ENCODE measurements at regions not wholly inside any gene's neighbourhood (a gene's known extent, or its start where the extent isn't known, plus 50 kb on each side); places are given as distances from the start of the nearest gene placed in this dataset.

GRCh38 chr16:86380030-86380429 is 130.3 kb upstream of the FOXF1 start:
- ATAC-seq (no peak), DNase-seq (ENCODE audit: low read depth in 1 of 2, low spot score in 1 of 2) (no peak), FAIRE-seq (no peak)
- Histone ChIP-seq H3K27ac (no peak overlapping the region), H3K4me1 (peaks cover 10% of the 10 kb centered on the region; the same call in 1 of the 3 replicates), H3K9me3 (peaks cover 2% of the 10 kb centered on the region; the same call in 2 of the 3 replicates), H3K4me3 (no peak overlapping the region), H3K4me2 (no peak overlapping the region)
- TF ChIP-seq USF2 (IDR thresholded peaks at IDR 0.05) (no peak), HEYL (CRISPR knock-in tag; IDR thresholded peaks at IDR 0.05) (no peak), JUNB (IDR thresholded peaks at IDR 0.05) (no peak), EHMT2 (IDR thresholded peaks at IDR 0.05; ENCODE audit: low read depth) (no peak), CHD4 (IDR thresholded peaks at IDR 0.05; ENCODE audit: borderline replicate concordance) (no peak), HOXB5 (CRISPR knock-in tag; IDR thresholded peaks at IDR 0.05) (no peak), RARB (CRISPR knock-in tag; IDR thresholded peaks at IDR 0.05) (no peak), BHLHE40 (IDR thresholded peaks at IDR 0.05; ENCODE audit: low read depth, low read length) (no peak), REST (IDR thresholded peaks at IDR 0.05) (no peak), TFCP2L1 (CRISPR knock-in tag; IDR thresholded peaks at IDR 0.05) (no peak), POLR2AphosphoS2 (conservative IDR thresholded peaks at IDR 0.05; ENCODE audit: low read length) (no peak), CEBPB (IDR thresholded peaks at IDR 0.05) (no peak), HDAC2 (IDR thresholded peaks at IDR 0.05) (no peak), HMGXB4 (CRISPR knock-in tag; IDR thresholded peaks at IDR 0.05; ENCODE audit: borderline replicate concordance) (no peak)
- WGBS (ENCODE audit: missing lambda C conversion rate): 43% methylated on average over 9 of the region's 9 CpGs
- ChIA-PET POLR2A (no interaction called here), CTCF (interaction anchor here (1.3 kb wide), 1 partner anchor 10 kb away, joined by 4 read pairs; no protein-coding TSS in a partner anchor)

GRCh38 chr16:86381491-86381890 is 128.8 kb upstream of the FOXF1 start:
- Histone ChIP-seq H3K9me3 (no peaks in the 10 kb centered on the region), H3K4me2 (no peak overlapping the region), H3K4me1 (peaks cover 10% of the 10 kb centered on the region; the same call in 1 of the 3 replicates), H3K4me3 (no peak overlapping the region), H3K27ac (no peak overlapping the region)
- ChIA-PET CTCF (interaction anchor here (1.0 to 1.4 kb wide), 3 partner anchors 14 to 137 kb away, joined by 3 to 4 read pairs (median 3); no protein-coding TSS in a partner anchor), POLR2A (no interaction called here)
- DNase-seq (ENCODE audit: low read depth in 1 of 2, low spot score in 1 of 2) (no peak), FAIRE-seq (no peak), ATAC-seq (no peak)
- TF ChIP-seq HDAC2 (IDR thresholded peaks at IDR 0.05) (no peak), CBX8 (IDR thresholded peaks at IDR 0.05) (no peak), KDM5A (IDR thresholded peaks at IDR 0.05) (no peak), ELK1 (IDR thresholded peaks at IDR 0.05; ENCODE audit: low read depth, low read length) (no peak), NPAS2 (CRISPR knock-in tag; IDR thresholded peaks at IDR 0.05; ENCODE audit: borderline replicate concordance) (no peak), HES2 (IDR thresholded peaks at IDR 0.05) (no peak), HOXB5 (CRISPR knock-in tag; IDR thresholded peaks at IDR 0.05) (no peak), HMGXB4 (CRISPR knock-in tag; IDR thresholded peaks at IDR 0.05; ENCODE audit: borderline replicate concordance) (no peak), USF2 (IDR thresholded peaks at IDR 0.05) (no peak), NFE2L2 (conservative IDR thresholded peaks at IDR 0.05; ENCODE audit: low read length) (no peak), HOXB13 (CRISPR knock-in tag; IDR thresholded peaks at IDR 0.05; ENCODE audit: low read depth) (no peak), TP53 (CRISPR knock-in tag; IDR thresholded peaks at IDR 0.05) (no peak), EHMT2 (IDR thresholded peaks at IDR 0.05; ENCODE audit: low read depth) (no peak), BCL3 (IDR thresholded peaks at IDR 0.05) (no peak), ZSCAN20 (CRISPR knock-in tag; IDR thresholded peaks at IDR 0.05) (no peak), EP300 (IDR thresholded peaks at IDR 0.05) (no peak)
- 53% methylated on average over 7 of the region's 7 CpGs for WGBS (ENCODE audit: missing lambda C conversion rate)

All from A549 (cell line).